CMK (cell line): ENCODE measurements at regions not wholly inside any gene's neighbourhood (a gene's known extent, or its start where the extent isn't known, plus 50 kb on each side); places are given as distances from the start of the nearest gene placed in this dataset.
"Not testable (repeated sequence)": the region's sequence is repeated elsewhere in the genome, so short reads cannot be mapped to it uniquely, and the experiment has no call there.

Experiments used
- DNase-seq: peaks from one replicate; pipeline ENCODE4 v3.0.0-alpha.2; 2010; ENCODE audit warnings: low read depth

- not testable (repeated sequence) for DNase-seq
Observed at GRCh38 chr9:102153081-102153480, 414.6 kb upstream of the GRIN3A start.

- peak; percentile 58 for DNase-seq
Observed at GRCh38 chr9:102135768-102136167, 397.3 kb upstream of the GRIN3A start.

- no peak for DNase-seq
Observed at GRCh38 chr9:102124465-102124864, 386.0 kb upstream of the GRIN3A start.

GRCh38 chr9:102114557-102114956, 376.1 kb upstream of the GRIN3A start:
- no peak for DNase-seq

- no peak for DNase-seq
Observed at GRCh38 chr9:102113191-102113590, 374.7 kb upstream of the GRIN3A start.

GRCh38 chr9:102106439-102106838, 368.0 kb upstream of the GRIN3A start:
- peak; percentile 5 for DNase-seq

GRCh38 chr9:102101723-102102122, 363.3 kb upstream of the GRIN3A start:
- DNase-seq: no peak

GRCh38 chr9:102087141-102087540, 348.7 kb upstream of the GRIN3A start:
- DNase-seq: no peak

GRCh38 chr9:102085548-102085947, 347.1 kb upstream of the GRIN3A start:
- no peak for DNase-seq

GRCh38 chr9:102072059-102072764, 333.8 kb upstream of the GRIN3A start:
- DNase-seq: no peak

GRCh38 chr9:102069969-102070368, 331.5 kb upstream of the GRIN3A start:
- no peak for DNase-seq

GRCh38 chr9:102054811-102055210, 316.4 kb upstream of the GRIN3A start:
- no peak for DNase-seq

- no peak for DNase-seq
Observed at GRCh38 chr9:102049586-102050246, 311.3 kb upstream of the GRIN3A start.

GRCh38 chr9:102047549-102047948, 309.1 kb upstream of the GRIN3A start:
- DNase-seq: no peak

- no peak for DNase-seq
Observed at GRCh38 chr9:102044133-102044532, 305.7 kb upstream of the GRIN3A start.

- DNase-seq: no peak
Observed at GRCh38 chr9:102038006-102038405, 299.6 kb upstream of the GRIN3A start.

GRCh38 chr9:102035929-102036328, 297.5 kb upstream of the GRIN3A start:
- no peak for DNase-seq

- DNase-seq: no peak
Observed at GRCh38 chr9:102032614-102033013, 294.2 kb upstream of the GRIN3A start.

GRCh38 chr9:102000956-102001355, 262.5 kb upstream of the GRIN3A start:
- no peak for DNase-seq

- no peak for DNase-seq
Observed at GRCh38 chr9:101999441-101999840, 261.0 kb upstream of the GRIN3A start.

- DNase-seq: no peak
Observed at GRCh38 chr9:101995231-101995630, 256.8 kb upstream of the GRIN3A start.

GRCh38 chr9:101993771-101994170, 255.3 kb upstream of the GRIN3A start:
- DNase-seq: no peak

GRCh38 chr9:101991926-101992325, 253.5 kb upstream of the GRIN3A start:
- no peak for DNase-seq
